DMS153 treated with DMSO at 0.1 percent for 48 hours (cell line): ENCODE measurements at regions not wholly inside any gene's neighbourhood (a gene's known extent, or its start where the extent isn't known, plus 50 kb on each side); places are given as distances from the start of the nearest gene placed in this dataset.

Experiments
- DNase-seq: peaks from one replicate; lab custom pipeline; 2025; ENCODE audit not compliant: unreplicated experiment; lab: John Stamatoyannopoulos, UW

GRCh38 chr4:18934197-18934596, 912.6 kb upstream of the LCORL start:
- DNase-seq = no peak

DNA sequence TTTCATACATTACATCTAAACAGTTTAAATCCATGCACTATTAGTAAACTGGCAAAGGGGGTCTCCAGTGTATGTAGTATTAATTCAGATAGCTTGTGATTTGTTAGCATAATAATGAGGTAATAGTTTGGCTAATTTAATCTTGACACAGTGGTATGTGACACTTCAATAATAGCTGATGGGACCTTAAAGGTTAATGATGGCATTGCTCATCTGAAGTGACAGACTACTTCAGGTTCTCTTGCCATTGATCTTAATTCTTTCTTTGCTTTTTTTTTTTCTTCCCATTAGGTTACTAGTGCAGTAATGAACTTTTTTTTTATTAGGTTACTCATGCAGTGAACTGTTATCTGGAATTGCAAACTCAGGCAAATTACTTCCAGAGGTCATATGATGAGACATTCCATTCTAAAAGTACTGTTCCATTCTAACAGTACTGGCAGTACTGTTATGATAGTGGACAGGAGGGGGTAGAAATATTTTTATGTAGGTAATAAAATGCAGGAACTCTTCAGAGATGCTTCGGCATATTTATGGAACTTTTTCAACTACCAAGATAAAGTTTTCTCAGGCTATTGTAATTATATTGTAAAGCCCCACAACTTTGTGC, 911.3 kb upstream of the LCORL start:
- DNase-seq = no peak

DNA sequence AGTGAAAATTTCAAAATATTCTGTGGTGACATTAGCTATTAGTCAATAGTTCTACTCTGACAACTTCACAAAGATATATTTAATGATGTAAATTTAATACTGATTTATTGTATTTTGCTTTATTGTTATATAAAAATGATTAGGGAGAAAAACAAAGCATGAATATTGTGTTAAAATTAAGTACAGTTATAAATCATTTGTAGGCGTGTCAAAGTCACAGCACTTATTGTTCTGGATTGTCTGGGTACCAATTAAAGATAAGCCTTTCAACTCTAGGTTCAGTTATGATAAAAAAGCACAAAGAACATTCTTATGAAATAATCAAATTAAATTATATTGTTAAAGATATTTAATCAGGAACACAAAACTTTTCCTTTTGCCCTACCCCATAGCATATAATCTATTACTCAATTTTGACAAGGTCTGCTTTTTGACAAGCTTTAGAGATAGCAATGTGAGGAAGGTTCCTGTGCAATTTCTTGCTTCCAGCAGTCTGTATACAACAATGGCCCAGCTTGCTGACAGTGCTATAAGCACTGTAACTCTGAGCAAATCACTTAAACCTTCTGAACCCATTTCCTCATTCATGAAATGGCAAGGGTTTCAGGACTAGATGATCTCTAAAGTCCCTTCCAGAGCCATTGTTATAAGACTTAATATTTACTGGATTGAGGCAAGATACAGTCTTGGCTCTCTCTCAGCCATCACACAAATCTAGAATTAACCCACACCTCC, 910.3 kb upstream of the LCORL start:
- DNase-seq = no peak

- no peak for DNase-seq
Measured at GRCh38 chr4:18930487-18930886, 908.9 kb upstream of the LCORL start.

DNA sequence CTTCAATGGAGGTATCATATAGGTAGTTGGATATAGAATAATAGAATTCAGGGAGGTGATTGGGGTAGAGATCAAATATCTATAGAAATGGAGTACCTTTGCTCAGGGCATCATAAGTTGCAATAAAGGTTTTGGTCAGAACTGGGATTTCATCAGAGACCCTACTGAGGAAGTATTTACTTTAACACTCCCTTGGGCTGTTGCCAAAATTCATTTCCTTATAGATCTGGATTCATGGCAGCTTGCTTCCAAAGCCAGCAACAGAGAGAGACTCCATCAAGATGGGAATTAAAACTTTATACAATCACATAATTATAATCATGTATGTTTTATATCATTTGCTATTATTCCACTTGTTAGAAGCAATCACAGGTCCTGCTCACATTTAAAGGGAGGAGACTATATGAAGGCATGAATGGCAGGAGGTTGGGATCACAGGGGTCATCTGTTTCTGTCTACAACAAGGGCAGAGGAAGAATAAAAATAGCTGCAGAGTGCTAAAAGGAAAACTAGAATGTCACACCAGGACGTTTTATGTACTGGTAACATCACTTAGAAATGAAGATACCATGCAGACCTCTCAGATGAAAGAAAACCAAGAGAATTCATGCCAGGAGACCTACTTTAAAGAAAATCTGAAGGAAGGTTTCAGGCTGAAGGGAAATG, 902.1 kb upstream of the LCORL start:
- DNase-seq = no peak

GRCh38 chr4:18917689-18918088, 896.1 kb upstream of the LCORL start:
- DNase-seq = no peak

GRCh38 chr4:18914182-18914581, 892.6 kb upstream of the LCORL start:
- no peak for DNase-seq

DNA sequence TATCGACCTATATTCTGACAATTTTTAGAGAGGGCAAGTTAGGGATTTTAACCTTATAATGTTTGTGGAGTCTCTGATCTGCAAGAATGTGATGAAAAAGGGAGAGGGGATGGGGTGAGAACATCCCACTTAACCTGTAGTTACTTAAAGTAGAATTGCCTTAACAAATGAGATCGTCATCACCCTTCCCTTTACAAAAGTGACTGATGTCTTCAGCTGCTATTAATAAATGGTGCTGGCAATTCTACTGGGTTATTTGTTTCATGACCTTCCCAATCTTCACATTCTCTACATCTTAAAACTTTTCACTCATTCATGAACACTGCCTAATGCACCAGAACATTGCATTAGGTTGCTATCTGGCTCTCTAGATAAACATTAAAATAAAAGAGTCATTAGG, 873.4 kb upstream of the LCORL start:
- DNase-seq = no peak

DNA sequence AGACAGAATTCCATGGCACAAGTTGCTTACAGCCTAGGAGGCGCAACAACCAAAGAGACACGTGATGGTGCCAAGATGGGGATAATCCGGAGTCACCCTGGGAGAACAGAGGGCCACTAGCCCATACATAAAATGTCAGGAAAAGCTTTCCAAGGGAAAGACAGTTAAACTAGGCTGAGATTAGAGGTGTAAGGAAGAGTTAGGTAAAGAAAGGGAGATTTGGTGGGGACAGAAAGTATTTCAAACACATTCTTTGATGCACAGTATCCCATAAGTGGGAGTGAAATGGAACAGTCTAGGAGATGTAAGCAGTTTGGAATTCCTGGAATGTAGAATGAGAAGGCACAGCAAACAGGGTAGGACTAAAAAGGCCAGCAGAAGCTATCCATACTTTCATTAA, 860.9 kb upstream of the LCORL start:
- no peak for DNase-seq

DNA sequence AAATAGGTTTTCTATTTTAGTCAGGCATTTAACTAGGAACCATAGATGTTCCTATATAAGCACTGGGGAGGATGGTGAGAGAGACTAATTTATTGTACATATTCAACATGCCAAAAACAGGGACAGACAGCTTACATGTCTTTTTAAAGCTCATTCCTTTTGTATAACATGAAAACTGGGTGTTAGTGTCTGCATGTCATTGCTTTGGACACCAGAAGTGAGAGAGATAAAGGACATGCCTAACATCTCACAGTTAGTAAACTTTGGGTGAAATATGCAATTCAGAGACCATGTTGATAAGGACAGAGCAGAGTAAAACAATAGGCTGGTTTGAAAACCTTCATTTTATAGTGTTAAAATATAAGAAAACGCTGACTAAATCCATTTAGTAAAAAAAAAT, 860.0 kb upstream of the LCORL start:
- no peak for DNase-seq

DNA sequence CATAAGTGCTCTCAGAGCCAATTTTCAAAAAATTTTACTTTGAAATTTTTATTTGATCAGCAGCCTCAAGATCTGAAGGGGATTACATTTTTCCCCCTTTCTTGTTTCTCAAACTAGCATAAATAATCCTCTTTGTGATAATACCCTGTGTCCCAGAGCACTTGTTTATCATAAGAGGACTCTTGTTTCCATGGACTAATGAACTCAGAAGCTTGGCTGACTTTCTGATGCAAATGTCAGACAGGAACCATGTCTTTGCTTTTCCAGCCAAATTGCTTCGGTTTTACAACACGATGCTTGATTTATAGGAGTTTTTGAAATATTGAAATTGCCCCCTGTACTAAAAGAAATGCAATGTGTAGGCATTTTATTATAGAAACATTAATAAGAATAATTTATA, 859.3 kb upstream of the LCORL start:
- DNase-seq = no peak

- no peak for DNase-seq
Measured at GRCh38 chr4:18878561-18878960, 857.0 kb upstream of the LCORL start.

DNA sequence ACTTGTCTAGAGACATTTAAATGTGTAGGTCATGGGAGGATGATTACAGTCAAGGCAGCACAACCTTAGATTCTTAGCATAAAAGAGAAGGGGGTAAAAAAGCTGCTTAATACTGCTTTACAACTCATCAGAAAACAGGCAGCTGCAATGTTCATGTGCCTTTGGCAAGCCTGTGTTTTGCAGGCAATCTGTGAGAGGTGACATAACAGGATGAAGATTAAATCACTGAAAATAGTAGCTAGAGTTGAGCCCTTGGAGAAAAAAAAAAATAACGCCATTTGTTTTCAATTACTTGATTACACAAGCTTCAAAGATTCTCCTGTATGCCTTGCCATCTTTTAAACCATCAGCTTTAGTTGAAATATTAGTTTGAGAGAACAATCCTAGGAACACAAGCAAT, 847.6 kb upstream of the LCORL start:
- no peak for DNase-seq

DNA sequence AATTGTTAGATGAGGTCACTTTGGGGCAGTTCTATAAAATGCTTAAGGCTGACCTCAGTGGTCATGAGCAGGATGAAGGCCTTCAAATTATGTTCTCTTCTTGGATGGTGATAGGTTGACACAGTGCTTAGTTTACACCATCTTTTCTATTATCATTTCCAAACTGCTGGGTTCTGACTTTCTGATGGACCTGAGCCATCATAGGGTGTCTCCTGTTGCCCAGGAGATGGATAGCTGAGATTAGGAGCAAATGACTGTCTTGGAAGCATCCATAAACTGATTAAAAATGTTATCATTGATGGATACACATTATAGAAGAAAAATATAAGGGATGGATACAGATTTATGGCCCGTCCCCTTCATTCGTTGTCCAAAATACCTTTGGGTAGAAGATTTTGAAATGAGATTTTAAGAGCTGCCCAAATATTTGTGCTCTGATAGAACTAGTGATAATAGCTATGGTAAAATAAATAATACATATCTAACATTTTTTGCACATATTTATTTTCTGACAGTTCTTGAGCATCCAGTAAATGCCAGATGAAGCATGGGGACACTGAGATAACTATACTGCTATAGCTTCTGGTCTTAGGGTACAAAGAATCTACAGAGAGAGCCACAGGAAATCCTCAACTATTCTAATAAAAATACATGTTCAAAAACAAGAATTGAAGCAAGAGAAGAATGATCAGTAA, 839.4 kb upstream of the LCORL start:
- DNase-seq = no peak

DNA sequence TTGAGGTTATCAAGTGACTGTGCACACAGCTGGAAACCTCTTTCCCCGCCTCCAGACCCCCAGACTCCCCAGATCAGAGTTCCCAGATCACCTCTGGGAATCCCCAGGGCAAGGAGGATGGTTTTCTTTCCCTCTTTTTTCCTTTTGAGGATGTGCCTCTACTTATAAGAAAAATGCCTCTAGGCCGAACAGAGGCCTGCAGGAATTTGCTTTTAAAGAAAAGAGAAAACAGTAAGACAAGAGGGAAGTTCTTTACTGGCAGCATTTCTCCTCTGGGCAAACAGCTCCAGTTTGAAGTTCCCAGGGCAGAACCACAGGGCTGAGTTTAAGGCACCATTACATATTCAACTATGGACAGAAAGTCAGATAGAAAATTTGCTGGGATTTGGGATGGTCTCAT, 837.9 kb upstream of the LCORL start:
- no peak for DNase-seq

GRCh38 chr4:18858229-18858922, 836.8 kb upstream of the LCORL start:
- no peak for DNase-seq

DNA sequence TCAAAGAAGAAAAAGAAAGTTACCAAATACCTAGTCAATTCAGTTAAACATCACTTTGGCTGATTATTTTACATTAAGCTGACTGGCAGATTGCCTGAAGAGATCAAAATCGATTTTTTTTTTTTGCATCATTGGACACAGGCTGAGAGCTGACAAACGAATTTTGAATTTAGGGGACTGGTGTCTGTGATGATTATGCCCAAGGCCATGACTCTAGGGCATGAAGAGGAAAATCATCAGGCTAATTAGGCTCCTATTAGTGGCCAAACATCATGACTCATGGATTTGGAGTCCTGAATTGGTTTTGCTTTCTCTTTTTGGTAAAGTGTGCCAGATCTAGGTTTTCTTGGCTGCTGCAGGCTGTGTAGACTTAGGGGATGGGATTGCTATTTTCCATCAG, 829.3 kb upstream of the LCORL start:
- no peak for DNase-seq

DNA sequence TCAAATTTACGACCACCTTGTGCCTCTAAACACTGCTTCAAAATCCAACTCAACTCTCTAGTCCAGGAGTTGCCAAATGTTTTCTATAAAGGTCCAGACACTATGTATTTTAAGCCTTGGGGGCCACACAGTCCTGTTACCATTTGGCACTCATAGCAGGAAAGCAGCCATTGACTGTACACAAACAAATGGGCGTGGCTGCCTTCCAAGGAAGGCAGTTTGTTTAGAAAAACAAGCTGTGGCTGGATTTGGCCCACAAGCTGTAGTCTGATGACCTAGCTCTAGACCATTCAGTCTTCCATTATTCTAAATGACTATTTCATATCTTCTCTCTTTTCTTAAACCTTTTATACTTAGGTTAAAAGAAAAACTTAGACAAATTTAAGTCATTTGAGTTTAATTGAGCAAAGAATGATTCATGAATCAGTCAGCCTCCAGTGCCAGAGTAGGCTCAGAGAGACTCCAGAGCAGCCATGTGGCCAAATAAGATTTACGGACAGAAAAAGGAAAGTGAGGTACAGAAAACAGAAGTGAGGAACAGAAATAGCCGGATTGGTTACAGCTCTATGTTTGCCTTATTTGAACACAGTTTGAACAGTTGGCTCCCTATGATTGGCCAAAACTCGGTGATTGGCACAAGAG, 825.8 kb upstream of the LCORL start:
- no peak for DNase-seq

DNA sequence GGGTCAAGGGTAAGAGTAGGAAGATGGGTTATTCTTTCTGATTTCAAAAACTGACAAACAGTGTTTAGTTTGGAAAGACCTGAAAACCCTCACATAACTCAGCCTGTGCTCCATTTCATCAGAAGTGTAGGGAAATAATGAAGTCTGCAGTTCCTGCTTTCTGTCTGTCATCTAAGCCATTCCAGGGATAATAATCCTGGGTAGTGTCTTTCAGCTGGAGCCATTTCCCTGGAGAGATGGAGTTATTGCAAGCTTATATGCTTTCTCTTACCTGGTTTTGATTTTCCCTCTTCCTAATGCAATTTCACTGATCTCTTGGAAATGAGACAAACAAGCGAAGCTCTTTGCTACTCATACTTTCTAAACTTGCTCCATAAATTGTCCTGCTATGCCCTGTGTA, 824.8 kb upstream of the LCORL start:
- DNase-seq = no peak

- no peak for DNase-seq
Measured at GRCh38 chr4:18844726-18845125, 823.2 kb upstream of the LCORL start.

DNA sequence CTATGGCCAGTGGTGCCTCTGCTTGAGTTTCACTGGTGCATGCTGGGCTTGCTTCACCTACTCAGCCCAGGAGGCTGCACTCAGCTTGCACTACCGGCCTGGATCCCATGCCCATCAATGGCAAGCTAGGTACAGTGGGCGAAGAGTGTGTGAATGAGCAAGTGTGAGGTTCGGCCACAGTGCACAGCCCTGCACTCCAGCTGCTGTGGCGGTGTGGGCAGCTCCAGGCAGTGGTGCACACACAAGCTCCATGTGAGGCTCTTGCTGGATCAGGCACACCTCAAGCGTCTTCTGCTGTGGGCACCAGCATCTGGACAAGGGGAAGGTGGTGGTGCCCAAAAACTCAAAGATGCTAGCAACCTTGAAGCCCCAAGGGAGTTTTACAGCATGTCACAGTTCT, 820.9 kb upstream of the LCORL start:
- DNase-seq = no peak
